Ovary (tissue), 3 donors: ENCODE measurements at regions not wholly inside any gene's neighbourhood (a gene's known extent, or its start where the extent isn't known, plus 50 kb on each side); places are given as distances from the start of the nearest gene placed in this dataset.
"Not testable (repeated sequence)": the region's sequence is repeated elsewhere in the genome, so short reads cannot be mapped to it uniquely, and the experiment has no call there.

Experiments used
- CTCF ChIP-seq, 3 donors: fragments of 450-650 bp in 2 of 3; fragments of 200-600 bp in 1 of 3; IDR thresholded peaks; one replicate each; pipeline versions ENCODE4 v1.5.1 to v1.8.0; 2016 to 2022; ENCODE audit warnings: antibody characterized with exemption in 3 of 3, mild to moderate bottlenecking in 1 of 3
- POLR2A ChIP-seq: fragments of 450-650 bp; IDR thresholded peaks from one replicate; pipeline ENCODE4 v1.6.1; 2017; ENCODE audit warnings: antibody characterized with exemption, mild to moderate bottlenecking, moderate library complexity
- donor health status: DM: no; HTN: no; CAD: no.

- not testable (repeated sequence) for TF ChIP-seq CTCF (IDR thresholded peaks at IDR 0.05); POLR2A
These were observed 70.6 kb upstream of the HPF1 start for GRCh38 chr4:169828329-169828728.
